ENCODE measurements at regions not wholly inside any gene's neighbourhood (a gene's known extent, or its start where the extent isn't known, plus 50 kb on each side); places are given as distances from the start of the nearest gene placed in this dataset.

DNA sequence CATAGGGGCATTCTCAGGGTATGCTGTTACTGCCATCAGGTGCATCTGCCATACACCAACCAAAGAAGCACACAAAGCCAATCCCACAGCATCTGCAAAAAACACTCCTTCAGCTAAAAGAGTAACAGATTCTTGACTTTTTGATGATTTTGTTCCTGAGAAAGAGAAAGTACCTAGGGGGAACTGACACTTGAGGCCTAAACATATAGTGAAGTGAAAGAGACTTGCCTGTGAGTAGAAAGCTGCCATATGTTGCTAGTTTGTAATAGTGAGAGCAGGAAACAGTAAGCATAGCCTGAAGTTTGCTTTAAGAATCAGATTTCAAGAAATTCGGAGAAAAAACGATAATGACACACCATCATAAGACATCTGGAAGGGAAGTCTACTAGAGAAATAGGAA is 97.9 kb upstream of the CTSC start:
- TF ChIP-seq, protein P1, sequence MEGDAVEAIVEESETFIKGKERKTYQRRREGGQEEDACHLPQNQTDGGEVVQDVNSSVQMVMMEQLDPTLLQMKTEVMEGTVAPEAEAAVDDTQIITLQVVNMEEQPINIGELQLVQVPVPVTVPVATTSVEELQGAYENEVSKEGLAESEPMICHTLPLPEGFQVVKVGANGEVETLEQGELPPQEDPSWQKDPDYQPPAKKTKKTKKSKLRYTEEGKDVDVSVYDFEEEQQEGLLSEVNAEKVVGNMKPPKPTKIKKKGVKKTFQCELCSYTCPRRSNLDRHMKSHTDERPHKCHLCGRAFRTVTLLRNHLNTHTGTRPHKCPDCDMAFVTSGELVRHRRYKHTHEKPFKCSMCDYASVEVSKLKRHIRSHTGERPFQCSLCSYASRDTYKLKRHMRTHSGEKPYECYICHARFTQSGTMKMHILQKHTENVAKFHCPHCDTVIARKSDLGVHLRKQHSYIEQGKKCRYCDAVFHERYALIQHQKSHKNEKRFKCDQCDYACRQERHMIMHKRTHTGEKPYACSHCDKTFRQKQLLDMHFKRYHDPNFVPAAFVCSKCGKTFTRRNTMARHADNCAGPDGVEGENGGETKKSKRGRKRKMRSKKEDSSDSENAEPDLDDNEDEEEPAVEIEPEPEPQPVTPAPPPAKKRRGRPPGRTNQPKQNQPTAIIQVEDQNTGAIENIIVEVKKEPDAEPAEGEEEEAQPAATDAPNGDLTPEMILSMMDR (IDR thresholded peaks at IDR 0.05): no peak
- no peak for TF ChIP-seq POLR2A (IDR thresholded peaks at IDR 0.05)

Measured in gastroesophageal sphincter (tissue), 3 donors.